Liver (tissue), 8 donors: ENCODE measurements at regions not wholly inside any gene's neighbourhood (a gene's known extent, or its start where the extent isn't known, plus 50 kb on each side); places are given as distances from the start of the nearest gene placed in this dataset.
"Not testable (repeated sequence)": the region's sequence is repeated elsewhere in the genome, so short reads cannot be mapped to it uniquely, and the experiment has no call there.

ENCODE experiments used
- DNase-seq: peaks from one replicate; pipeline ENCODE4 v3.0.0-alpha.2; 2017; ENCODE audit warnings: low spot score
- H3K27ac ChIP-seq, 2 donors: one replicate each; pipeline ENCODE4 v1.7.0; 2013; ENCODE audit warnings: inconsistent platforms in 2 of 2, low read length in 2 of 2, control low read depth in 1 of 2, low read depth in 1 of 2, mild to moderate bottlenecking in 1 of 2
- H3K27me3 ChIP-seq, 4 donors: one replicate each; pipeline versions ENCODE4 v1.6.1 to v1.7.0; 2013; ENCODE audit warnings: low read length in 3 of 4, inconsistent platforms in 1 of 4, mild to moderate bottlenecking in 1 of 4, moderate library complexity in 1 of 4; ENCODE audit not compliant: control insufficient read depth in 4 of 4, insufficient read depth in 4 of 4
- H3K36me3 ChIP-seq, 4 donors: one replicate each; pipeline versions ENCODE4 v1.6.1 to v1.7.0; 2013; ENCODE audit warnings: low read length in 3 of 4, mild to moderate bottlenecking in 3 of 4, low read depth in 1 of 4, moderate library complexity in 1 of 4; ENCODE audit not compliant: control insufficient read depth in 4 of 4, insufficient read depth in 3 of 4
- H3K4me1 ChIP-seq, 4 donors: one replicate each; pipeline versions ENCODE4 v1.6.1 to v1.7.0; 2013; ENCODE audit warnings: low read length in 3 of 4, mild to moderate bottlenecking in 3 of 4, moderate library complexity in 1 of 4; ENCODE audit not compliant: control insufficient read depth in 4 of 4, insufficient read depth in 4 of 4
- H3K4me3 ChIP-seq, 3 donors: one replicate each; pipeline versions ENCODE4 v1.6.1 to v1.7.0; 2013; ENCODE audit warnings: low read length in 3 of 3, control low read depth in 1 of 3, low read depth in 1 of 3, mild to moderate bottlenecking in 1 of 3
- H3K9ac ChIP-seq, 2 donors: one replicate each; pipeline ENCODE4 v1.7.0; 2013; ENCODE audit warnings: low read length in 2 of 2, mild to moderate bottlenecking in 2 of 2, moderate library complexity in 2 of 2, control low read depth in 1 of 2, low read depth in 1 of 2
- H3K9me3 ChIP-seq, 4 donors: one replicate each; pipeline versions ENCODE4 v1.6.1 to v1.7.0; 2013; ENCODE audit warnings: low read length in 3 of 4; ENCODE audit not compliant: control insufficient read depth in 4 of 4
- ATF3 ChIP-seq: IDR thresholded peaks from 2 replicates; pipeline ENCODE4 v1.6.1; 2016; ENCODE audit warnings: antibody characterized with exemption
- CTCF ChIP-seq: fragments of 150-350 bp; IDR thresholded peaks from 2 replicates; pipeline ENCODE4 v1.5.1; 2017; ENCODE audit warnings: improper control_type of control experiment, low read depth, low read length; ENCODE audit not compliant: missing input control
- EGR1 ChIP-seq, 2 donors: IDR thresholded peaks; 2 replicates each; pipeline ENCODE4 v1.6.1; 2016 to 2018; ENCODE audit warnings: antibody characterized with exemption in 2 of 2, low read depth in 2 of 2
- FOXA2 ChIP-seq: IDR thresholded peaks from 2 replicates; pipeline ENCODE4 v1.6.1; 2016; ENCODE audit warnings: antibody characterized with exemption
- HNF4G ChIP-seq: IDR thresholded peaks from 2 replicates; pipeline ENCODE4 v1.6.1; 2016; ENCODE audit warnings: antibody characterized with exemption
- NR2F2 ChIP-seq: IDR thresholded peaks from 2 replicates; pipeline ENCODE4 v1.6.1; 2016; ENCODE audit warnings: antibody characterized with exemption
- RAD21 ChIP-seq, 2 donors: IDR thresholded peaks; 2 replicates each; pipeline ENCODE4 v1.6.1; 2016; ENCODE audit warnings: antibody characterized with exemption in 2 of 2, mild to moderate bottlenecking in 2 of 2
- REST ChIP-seq: IDR thresholded peaks from 2 replicates; pipeline ENCODE4 v1.6.1; 2016; ENCODE audit warnings: antibody characterized with exemption, mild to moderate bottlenecking
- RXRA ChIP-seq, 2 donors: IDR thresholded peaks; 2 replicates each; pipeline ENCODE4 v1.6.1; 2017 to 2018; ENCODE audit warnings: antibody characterized with exemption in 2 of 2, mild to moderate bottlenecking in 1 of 2
- SP1 ChIP-seq: IDR thresholded peaks from 2 replicates; pipeline ENCODE4 v1.6.1; 2018; ENCODE audit warnings: antibody characterized with exemption, mild to moderate bottlenecking
- TAF1 ChIP-seq: conservative IDR thresholded peaks from 2 replicates; pipeline ENCODE4 v1.6.1; 2016; ENCODE audit warnings: antibody characterized with exemption, mild to moderate bottlenecking
- YY1 ChIP-seq: IDR thresholded peaks from 2 replicates; pipeline ENCODE4 v1.6.1; 2016; ENCODE audit warnings: antibody characterized with exemption, mild to moderate bottlenecking
- WGBS: extraction: QIAGEN DNeasy Blood & Tissue Kit; methylation state at CpG from one replicate; pipeline ENCODE4 v1.1.7; 2013; 5-methylcytosine and 5-hydroxymethylcytosine counted together
- donor health status: healthy.
- donor health status: healthy.
- donor health status: healthy.
- donor health status: healthy.
- donor health status: healthy.

- Histone ChIP-seq H3K27me3 (no peaks in the 10 kb centered on the region), H3K9me3 (no peaks in the 10 kb centered on the region), H3K4me1 (no peaks in the 10 kb centered on the region), H3K9ac (no peak overlapping the region), H3K27ac (no peak overlapping the region), H3K4me3 (no peak overlapping the region), H3K36me3 (no peaks in the 10 kb centered on the region)
- DNase-seq = no peak
- WGBS = 84% methylated on average over 2 of the region's 2 CpGs
- TF ChIP-seq RAD21 (IDR thresholded peaks at IDR 0.05) (no peak), FOXA2 (no peak), CTCF (no peak), TAF1 (no peak), EGR1 (IDR thresholded peaks at IDR 0.05; ENCODE audit: low read depth in 2 of 2) (no peak), HNF4G (no peak), YY1 (no peak), REST (no peak), NR2F2 (no peak), SP1 (no peak)
Observed at GRCh38 chr14:70245026-70245425, 56.3 kb upstream of the SLC8A3 start.

- no peaks in the 10 kb centered on the region for H3K27me3 ChIP-seq
- H3K4me3 ChIP-seq = no peak overlapping the region
- no peaks in the 10 kb centered on the region for H3K4me1 ChIP-seq
- TF ChIP-seq ATF3 (no peak), RXRA (IDR thresholded peaks at IDR 0.05) (no peak)
- H3K36me3 ChIP-seq = no peaks in the 10 kb centered on the region
- no peak for DNase-seq
- no peak overlapping the region for H3K27ac ChIP-seq
- H3K9me3 ChIP-seq = no peaks in the 10 kb centered on the region
- WGBS = 52% methylated on average over 3 of the region's 3 CpGs
- H3K9ac ChIP-seq = no peak overlapping the region
Observed at GRCh38 chr14:70239802-70240201, 51.1 kb upstream of the SLC8A3 start.

GRCh38 chr14:70238635-70239034, 49.9 kb upstream of the SLC8A3 start:
- not testable (repeated sequence) for H3K27me3 ChIP-seq, DNase-seq, H3K9ac ChIP-seq, H3K36me3 ChIP-seq, H3K4me3 ChIP-seq, H3K27ac ChIP-seq, H3K4me1 ChIP-seq, H3K9me3 ChIP-seq
- 52% methylated on average over 1 of the region's 1 CpG for WGBS
